GM12875 (cell line): ENCODE measurements at regions not wholly inside any gene's neighbourhood (a gene's known extent, or its start where the extent isn't known, plus 50 kb on each side); places are given as distances from the start of the nearest gene placed in this dataset.

Experiments
- H3K4me3 ChIP-seq: one replicate; pipeline ENCODE4 v1.5.1; 2011; ENCODE audit warnings: low read depth, low read length, control low read depth
- TF ChIP-seq, protein P1 (sequence below): IDR thresholded peaks from 2 replicates; pipeline ENCODE4 v1.5.1; 2011; ENCODE audit warnings: low read depth, mild to moderate bottlenecking, control low read depth, inconsistent platforms, low read length, moderate library complexity, borderline replicate concordance; ENCODE audit not compliant: insufficient read depth

DNA sequence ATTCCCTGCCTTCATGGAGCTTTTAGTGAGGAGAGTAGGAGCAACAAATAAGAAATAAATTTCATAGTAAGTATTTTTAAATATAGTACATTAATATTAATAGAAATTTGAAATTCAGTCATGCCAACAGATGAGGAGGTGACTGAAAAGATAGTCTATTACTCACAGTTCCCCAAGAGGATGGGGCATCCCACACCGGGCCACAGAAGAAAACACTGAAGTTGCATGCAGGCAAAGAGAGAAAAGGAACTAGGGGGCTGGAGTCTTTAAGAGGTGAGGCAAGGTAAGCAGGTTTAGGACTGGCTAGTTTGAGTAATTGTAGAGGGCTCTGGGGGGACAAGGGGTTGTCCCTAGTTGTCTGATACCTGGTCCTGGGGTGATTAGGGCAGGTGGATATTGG, 120.1 kb upstream of the UMPS start:
- H3K4me3 ChIP-seq: no peak overlapping the region
- TF ChIP-seq, protein P1, sequence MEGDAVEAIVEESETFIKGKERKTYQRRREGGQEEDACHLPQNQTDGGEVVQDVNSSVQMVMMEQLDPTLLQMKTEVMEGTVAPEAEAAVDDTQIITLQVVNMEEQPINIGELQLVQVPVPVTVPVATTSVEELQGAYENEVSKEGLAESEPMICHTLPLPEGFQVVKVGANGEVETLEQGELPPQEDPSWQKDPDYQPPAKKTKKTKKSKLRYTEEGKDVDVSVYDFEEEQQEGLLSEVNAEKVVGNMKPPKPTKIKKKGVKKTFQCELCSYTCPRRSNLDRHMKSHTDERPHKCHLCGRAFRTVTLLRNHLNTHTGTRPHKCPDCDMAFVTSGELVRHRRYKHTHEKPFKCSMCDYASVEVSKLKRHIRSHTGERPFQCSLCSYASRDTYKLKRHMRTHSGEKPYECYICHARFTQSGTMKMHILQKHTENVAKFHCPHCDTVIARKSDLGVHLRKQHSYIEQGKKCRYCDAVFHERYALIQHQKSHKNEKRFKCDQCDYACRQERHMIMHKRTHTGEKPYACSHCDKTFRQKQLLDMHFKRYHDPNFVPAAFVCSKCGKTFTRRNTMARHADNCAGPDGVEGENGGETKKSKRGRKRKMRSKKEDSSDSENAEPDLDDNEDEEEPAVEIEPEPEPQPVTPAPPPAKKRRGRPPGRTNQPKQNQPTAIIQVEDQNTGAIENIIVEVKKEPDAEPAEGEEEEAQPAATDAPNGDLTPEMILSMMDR: no peak

DNA sequence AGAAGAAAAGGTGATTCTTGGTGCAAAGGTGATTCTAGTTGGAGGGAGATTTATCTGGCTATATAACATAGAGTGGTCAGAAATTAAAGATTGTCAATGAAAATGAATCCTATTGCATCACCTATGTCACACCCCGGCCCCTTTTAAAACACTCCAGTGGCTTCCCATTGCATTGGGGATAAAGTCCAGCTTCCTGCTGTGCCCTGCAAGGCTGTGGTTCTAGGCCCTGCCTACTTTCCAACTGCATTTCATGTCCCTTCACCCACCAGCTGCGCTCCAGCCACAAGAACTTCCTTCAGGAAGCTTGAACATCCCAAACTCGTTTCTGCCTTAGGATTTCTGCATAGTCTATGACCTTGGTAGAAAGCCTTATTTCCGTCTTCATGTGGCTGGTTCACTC, 118.7 kb upstream of the UMPS start:
- TF ChIP-seq, protein P1: no peak
- H3K4me3 ChIP-seq: no peak overlapping the region

DNA sequence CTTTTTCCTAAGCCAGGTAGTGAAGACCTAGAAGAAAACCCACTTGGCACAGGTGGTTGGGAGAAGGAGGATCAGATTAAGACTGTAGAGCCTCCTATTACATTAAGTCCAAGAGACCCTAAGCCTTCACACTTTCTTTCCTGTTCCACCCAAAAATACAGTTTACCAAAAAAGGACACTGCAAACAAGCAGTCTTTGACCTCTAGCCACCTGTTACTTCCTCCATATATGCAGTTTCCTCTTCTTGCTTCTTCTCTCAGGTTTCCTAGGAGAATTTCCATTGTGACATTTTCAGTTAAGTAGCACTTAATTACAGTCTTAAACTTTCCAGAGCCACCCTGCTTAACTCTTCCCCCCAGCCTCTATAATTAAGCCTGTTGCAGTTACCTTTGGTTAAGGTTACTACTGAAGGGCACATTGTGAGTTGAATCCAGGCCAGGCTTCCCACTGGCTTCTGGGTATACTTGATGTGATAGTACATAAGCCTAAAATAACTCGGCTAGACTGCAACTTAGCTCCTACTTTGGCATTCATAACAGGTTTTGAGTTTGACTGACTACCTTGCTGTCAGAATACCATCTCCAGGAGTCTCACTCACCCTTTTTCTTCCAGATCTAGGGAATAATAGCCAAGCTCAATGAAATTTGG, 114.2 kb upstream of the UMPS start:
- TF ChIP-seq, protein P1: no peak
- no peak overlapping the region for H3K4me3 ChIP-seq

DNA sequence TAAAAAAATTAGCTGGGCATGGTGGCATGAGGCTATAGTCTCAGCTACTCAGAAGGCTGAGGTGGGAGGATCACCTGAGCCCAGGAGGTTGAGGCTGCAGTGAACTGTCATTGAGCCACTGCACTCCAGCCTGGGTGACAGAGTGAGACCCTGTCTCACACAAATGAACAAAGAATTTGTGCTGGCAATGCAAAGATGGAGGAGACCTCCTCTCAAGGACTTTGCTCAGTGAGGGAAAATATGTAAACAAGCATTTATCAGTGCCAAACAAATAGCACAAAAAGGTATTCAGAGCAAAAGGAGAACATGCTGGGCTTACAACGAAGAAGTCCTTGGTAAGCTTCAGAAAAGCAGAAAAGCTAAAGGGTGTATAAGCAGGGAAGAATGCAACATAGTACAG, 113.1 kb upstream of the UMPS start:
- TF ChIP-seq, protein P1: no peak
- no peak overlapping the region for H3K4me3 ChIP-seq

DNA sequence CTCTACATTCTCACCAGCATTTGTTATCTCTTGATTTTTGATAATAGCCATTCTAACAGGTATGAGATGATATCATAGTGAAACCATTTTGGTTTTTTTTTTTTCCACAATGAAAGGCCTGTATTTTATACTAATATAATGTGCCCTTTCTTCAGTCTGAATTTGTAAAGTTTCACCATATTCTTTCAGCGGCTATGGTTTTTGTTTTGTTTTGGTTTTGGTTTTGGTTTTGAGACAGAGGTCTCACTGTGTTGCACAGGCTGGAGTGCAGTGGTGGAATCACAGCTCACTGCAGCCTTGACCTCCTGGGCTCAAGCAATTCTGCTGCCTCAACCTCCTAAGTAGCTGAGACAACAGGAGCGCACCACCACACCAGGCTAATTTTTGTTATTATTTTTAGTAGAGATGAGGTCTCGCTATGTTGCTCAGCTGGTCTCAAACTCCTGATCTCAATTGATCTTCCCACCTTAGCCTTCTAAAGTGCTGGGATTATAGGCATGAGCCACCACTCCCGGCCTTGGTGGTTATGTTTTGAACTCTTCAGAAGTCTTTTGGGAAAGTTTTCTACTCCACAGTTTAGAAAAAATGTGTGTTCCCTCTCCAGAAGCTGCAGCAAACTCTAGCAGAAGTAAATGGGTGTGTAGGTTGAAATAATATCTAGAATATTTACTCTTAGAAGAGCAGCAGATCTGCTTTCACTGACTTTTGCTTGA, 110.2 kb upstream of the UMPS start:
- no peak overlapping the region for H3K4me3 ChIP-seq
- TF ChIP-seq, protein P1: no peak

DNA sequence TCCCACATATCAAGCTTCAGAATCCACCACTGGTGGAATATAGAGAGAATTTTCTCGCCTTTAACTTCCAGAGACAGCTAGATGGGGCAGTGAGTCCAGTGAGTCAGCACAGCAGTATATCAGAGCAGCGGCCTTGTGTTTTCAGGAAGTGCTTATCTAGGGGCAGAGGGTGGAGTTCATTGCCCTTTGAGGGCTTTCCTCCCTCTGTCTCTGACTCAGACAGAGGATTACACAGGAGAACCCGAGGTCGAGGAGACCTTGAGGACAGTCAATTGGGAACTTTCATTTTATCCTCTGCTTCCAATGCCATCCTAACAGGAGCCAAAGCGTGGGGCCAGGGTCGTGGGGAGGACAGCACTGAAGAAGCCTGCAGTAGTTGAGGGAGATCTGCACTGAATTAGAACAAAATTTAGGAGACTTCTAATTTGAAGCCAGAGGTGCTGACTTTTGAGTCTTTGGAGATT, 109.6 kb upstream of the UMPS start:
- no peak overlapping the region for H3K4me3 ChIP-seq

More for the DNA sequence above, 109.6 kb upstream of the UMPS start:
- TF ChIP-seq, protein P1: no peak
